CD4-positive, alpha-beta T cell treated with Interleukin-21 for 1 hour (primary cell): ENCODE measurements at regions not wholly inside any gene's neighbourhood (a gene's known extent, or its start where the extent isn't known, plus 50 kb on each side); places are given as distances from the start of the nearest gene placed in this dataset.
"Not testable (repeated sequence)": the region's sequence is repeated elsewhere in the genome, so short reads cannot be mapped to it uniquely, and the experiment has no call there.

Experiments
- DNase-seq: peaks from one replicate; pipeline ENCODE4 v3.0.0-alpha.2; 2020

DNA sequence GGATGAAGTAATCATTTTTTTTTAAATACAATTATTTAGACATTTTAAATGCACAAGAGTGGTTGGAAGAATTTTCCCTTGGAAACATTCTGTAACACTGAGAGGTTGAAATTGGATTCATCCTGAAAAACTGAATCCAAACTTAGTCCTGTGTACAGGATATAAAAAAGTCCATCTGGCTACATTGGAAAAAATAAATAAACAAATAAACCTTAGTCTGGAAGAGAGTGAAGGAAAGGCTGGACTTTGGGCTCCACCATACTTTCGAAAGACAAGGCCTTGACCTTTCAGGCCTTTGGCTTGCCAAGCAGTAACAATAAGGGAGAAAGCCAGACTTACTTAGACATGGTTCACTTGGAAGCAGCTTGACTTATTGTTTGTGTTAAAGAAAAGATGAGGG lies 664.3 kb downstream of the TENT5A start:
- DNase-seq, result no peak

DNA sequence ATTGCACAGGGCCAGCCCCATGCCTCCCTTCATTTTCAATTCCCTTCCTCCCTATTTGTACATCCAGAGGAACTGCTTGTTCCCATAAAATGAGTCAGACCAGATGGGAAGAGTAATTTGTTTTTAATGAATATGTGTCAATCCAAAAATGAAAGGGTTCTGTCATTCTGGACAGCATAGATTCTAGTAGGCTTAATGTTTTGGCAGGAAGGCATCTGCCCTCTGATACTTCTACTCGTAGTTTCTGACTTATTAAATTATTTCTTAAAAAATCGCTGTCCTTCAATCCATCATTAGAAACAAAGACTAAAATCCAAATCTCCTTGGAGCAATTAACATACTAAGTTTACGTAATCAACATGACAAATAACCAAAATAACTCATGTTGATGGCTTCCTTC lies 665.5 kb downstream of the TENT5A start:
- no peak for DNase-seq

GRCh38 chr6:81085431-81085790 lies 667.1 kb downstream of the TENT5A start:
- no peak for DNase-seq

- no peak for DNase-seq
These were observed 667.6 kb downstream of the TENT5A start for GRCh38 chr6:81084776-81085430.

- no peak for DNase-seq
These were observed 676.5 kb downstream of the TENT5A start for GRCh38 chr6:81075974-81076373.

DNA sequence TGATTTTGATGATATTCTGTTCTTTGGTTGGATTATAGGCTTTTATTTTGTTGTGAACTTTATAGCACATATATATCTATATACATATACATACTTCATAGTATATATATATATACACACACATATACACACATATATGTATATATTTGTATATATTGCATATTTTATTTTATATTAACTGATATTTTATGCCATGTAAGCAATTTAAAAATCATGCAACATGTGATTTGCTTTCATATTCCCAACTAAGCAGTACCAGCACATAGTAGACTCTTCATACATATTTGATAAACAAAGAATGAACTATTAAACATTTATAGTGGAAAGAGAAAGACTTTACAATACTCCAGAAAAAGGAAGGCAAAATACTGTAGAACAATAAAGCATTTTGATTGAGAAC lies 679.2 kb downstream of the TENT5A start:
- no peak for DNase-seq

DNA sequence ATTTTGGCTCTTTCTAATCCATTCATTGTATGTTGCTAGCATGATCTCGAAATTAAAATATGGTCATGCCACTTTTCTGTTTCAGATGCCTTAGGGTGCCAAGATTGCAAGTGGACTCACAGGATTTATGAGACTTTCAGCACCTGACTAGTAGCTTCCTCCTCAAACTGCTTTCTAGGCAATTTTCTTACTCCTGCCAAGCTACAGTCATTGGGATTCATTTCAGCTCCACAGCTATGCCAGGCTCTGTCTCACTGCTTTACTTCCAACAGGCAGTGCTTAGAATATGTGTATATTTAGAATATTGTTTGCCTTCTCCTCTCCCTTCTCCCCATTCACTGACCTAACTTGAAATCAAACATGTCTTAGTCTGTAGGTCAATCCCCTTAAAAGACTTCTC lies 681.4 kb downstream of the TENT5A start:
- no peak for DNase-seq

DNA sequence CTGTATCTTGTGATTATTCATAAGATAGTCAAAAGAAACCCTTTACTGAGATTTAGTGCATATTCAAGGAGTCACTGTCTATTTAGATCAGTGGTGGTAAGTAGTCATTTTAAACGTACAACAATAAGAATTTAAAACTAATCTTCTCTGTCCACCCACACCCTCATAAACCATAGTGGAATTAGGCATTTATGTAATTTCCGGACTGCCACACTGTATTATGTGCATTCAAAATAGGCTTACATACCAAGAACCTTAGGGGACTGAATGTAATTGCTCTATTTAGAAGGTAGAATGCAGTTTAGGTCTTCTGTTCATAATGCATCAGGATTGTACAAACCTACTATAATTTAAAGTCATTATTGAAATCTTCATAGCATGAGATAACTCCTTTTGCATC lies 685.4 kb downstream of the TENT5A start:
- DNase-seq, result no peak

DNA sequence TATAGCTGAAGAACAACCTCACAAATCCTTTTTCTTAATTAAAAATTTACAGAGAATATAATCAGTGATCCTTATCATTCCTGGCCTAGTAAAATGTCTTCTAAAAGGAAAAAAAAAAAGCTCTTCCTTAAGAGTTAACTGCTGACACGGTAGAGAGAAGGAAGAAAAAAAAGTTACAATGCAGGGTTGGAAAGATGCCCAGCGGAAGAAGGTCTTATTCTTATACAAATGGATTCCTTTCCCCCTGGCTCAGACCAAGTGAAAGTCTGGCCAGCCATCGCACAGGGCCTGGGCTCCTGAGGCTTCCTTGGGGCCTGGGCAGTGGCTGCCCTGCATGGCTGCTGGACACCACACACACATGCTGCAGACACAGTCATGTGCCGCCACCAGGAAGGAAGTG lies 688.6 kb downstream of the TENT5A start:
- no peak for DNase-seq

DNA sequence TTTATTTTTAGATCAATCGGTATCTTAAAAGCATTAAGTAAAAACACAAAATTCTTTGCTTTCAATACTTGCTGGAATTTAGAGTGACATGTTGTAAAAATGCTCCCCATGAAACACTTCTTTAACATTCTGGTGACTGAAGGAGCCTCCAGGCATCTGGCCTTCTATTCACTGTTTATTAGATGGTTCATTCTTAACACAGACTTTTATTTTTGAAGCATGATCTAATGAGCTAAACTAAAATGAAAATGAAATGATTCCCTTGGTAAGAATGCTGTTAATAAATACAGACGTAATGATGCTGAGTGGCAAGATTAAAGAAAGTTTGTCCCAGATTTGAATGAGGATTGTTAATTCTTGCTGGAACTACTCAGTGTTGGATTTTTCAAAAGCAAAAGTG lies 698.4 kb downstream of the TENT5A start:
- no peak for DNase-seq

- DNase-seq, result no peak
These were observed 700.5 kb downstream of the TENT5A start for GRCh38 chr6:81051952-81052351.

DNA sequence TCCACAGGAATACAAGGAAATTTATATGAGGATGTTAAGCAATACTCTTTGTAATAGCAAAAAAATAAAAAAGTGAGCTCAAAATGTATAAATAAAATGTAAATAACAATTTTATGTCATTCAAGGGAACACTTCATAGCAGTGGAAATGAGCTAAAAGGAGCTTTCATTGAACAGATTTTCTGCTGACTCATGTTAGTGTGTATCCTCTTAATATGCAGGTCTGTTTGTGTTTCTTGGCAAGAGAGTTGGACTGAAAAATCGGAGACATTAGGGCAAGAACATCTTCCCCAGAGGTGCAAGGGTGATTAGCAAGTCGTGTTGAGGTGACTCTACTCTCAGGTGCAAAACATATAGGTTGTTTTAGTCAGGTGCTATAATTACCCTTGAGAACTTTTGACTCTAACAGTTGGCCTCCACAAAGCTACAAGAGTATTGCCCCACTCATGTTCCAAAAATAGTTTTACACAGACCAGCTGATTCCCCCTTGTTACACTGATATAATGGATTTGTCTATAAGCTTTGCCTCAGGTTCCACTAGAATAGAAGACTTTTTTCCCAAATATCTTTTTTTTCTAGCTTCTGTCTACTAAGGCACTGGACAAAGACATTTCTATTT lies 702.9 kb downstream of the TENT5A start:
- no peak for DNase-seq

GRCh38 chr6:81031416-81031815 lies 721.1 kb downstream of the TENT5A start:
- DNase-seq, result no peak

- DNase-seq, result no peak
These were observed 726.4 kb downstream of the TENT5A start for GRCh38 chr6:81026041-81026553.

- DNase-seq, result no peak
These were observed 728.8 kb downstream of the TENT5A start for GRCh38 chr6:81023709-81024108.

DNA sequence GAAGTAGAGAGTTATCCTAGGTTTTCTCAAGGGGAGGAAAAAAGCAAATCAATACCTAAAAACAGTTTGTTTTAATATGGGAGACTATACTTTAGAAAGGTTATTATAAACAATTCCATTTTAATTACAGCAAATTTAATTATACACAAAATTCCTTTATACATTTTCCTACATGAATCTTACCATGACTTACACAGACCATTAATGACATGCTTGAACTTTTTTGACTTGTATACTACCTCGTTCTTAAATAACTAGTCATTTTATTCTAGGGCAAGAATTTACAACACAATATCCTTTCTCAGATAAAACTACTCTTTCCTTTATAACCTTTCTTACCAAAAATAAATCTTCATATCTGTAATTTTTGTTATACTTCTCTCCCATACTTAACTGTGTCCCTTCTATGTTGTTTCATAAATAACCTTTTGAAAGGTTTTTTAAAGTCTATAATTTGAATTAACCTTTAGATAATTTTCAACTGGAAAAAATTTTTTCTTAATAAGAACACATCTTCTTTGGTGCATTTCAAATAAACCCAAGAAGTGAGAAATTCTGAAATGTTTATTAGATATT lies 729.4 kb downstream of the TENT5A start:
- no peak for DNase-seq

DNA sequence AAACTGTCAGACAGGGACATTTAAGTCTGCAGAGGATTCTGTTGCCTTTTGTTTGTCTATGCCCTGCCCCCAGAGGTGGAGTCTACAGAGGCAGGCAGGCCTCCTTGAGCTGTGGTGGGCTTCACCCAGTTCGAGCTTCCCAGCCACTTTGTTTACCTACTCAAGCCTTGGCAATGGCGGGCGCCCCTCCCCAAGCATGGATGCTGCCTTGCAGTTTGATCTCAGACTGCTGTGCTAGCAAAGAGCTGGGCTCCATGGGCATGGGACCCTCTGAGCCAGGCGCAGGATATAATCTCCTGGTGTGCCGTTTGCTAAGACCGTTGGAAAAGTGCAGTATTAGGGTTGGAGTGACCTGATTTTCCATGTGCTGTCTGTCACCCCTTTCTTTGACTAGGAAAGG lies 734.9 kb downstream of the TENT5A start:
- not testable (repeated sequence) for DNase-seq

- no peak for DNase-seq
These were observed 748.6 kb downstream of the TENT5A start for GRCh38 chr6:81003894-81004293.

GRCh38 chr6:81003156-81003555 lies 749.3 kb downstream of the TENT5A start:
- DNase-seq, result no peak

- DNase-seq, result no peak
These were observed 750.4 kb downstream of the TENT5A start for GRCh38 chr6:81002126-81002525.

GRCh38 chr6:80991316-80991715 lies 761.2 kb downstream of the TENT5A start:
- no peak for DNase-seq

DNA sequence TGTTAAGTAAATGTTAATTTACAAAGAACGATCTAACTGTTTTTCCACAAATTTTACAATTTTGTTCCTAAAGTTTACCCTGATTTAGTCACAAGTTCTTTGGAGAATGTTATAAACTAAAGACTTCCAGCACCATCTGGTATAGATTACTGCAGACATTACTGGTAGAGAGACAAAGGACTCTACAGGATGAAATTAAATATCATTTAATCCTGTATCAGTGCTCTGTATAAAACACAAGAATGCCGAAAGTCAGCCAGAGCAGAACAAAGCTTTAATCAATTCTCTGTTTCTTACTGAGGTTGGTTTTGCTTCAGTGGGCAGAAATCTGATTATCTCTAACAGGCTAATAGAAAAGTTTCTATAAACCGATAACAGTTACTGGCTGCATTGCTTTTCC lies 763.6 kb downstream of the TENT5A start:
- no peak for DNase-seq

DNA sequence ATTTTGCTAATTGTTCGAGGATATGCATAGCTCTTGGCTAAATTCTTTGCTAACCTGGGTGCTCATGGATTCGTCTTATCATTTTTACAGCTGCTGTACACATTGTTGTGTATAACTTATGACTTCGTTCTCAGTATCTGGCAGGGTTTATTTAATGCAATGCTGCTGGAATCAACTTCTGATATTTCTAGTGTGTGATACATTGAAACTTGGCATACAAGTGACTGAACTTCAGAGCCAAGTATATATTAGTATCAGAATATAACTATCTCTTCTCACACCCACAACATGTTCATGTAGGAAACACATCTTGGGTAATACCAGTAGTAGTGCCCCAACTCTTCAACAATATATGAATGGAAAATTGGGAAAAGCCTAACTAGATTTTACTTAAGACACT lies 764.2 kb downstream of the TENT5A start:
- DNase-seq, result no peak

DNA sequence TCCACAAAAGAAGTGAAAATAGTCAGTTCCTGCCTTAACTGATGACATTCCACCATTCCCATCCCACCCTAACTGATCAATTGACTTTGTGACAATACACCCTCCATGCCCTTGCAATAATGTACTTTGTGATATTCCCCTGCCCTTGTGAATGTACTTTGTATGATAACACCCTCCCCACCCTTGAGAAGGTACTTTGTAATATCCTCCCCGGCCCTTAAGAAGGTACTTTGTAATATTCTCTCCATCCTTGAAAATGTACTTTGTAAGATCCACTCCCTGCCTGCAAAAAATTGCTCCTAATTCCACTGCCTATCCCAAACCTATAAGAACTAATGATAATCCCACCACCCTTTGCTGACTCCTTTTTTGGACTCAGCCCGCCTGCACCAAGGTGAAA lies 771.3 kb downstream of the TENT5A start:
- not testable (repeated sequence) for DNase-seq

DNA sequence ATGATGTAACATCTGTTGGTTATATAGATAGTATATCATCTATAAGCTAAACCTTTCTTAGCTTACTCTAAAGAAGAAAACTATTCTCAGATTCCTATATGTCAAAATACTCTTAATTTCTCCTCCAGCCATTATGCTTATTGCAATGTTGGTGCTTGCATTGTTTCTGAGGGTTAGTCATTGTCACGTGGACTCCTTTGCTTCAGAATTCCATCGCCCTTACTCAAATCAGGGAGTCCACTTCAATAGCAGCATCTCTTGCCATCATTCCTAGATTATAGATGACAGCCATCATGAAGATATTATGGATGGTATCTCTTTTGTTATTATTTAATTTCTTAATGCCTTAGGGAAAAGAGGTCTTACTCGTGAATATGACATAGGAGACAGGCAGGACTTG lies 776.1 kb downstream of the TENT5A start:
- DNase-seq, result no peak
